ENCODE measurements at regions not wholly inside any gene's neighbourhood (a gene's known extent, or its start where the extent isn't known, plus 50 kb on each side); places are given as distances from the start of the nearest gene placed in this dataset.
A peak's percentile ranks its signal among the peaks of the same experiment; 100 is the strongest.

DNA sequence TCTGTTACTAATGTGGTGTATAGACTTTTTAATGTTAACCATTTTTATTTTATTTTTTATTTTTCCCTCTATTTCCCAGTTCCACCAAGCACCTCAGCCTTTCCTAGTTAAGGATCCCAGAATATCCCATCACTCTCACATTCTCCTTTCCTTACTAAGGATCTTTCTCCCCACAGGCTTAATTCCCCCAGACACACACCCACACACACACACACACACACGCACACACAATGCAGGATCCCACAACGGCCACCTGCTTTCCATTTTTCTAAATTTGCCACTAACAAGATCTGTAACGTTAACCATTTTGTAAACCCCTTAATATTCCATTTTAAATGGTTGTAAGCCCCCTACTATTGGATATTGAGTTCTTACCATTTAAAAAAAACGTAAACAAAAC is 404.1 kb downstream of the ZIC1 start:
- Histone ChIP-seq H3K9me3 (no peaks in the 10 kb centered on the region), H3K4me3 (no peak overlapping the region), H3K4me1 (no peaks in the 10 kb centered on the region), H3K36me3 (ENCODE audit: insufficient read depth in 1 of 2, low read depth in 1 of 2) (no peaks in the 10 kb centered on the region), H3K27ac (no peak overlapping the region), H3K27me3 (ENCODE audit: insufficient read depth in 3 of 3, low read length in 2 of 3) (no peaks in the 10 kb centered on the region)
- DNase-seq (no peak), ATAC-seq (no peak)
- WGBS, 3 donors = 52 to 58% (median 55%) methylated on average over 4 of the region's 4 CpGs
- intact Hi-C loops (cut with DNase I) = no loop called here
- TF ChIP-seq, protein P1, sequence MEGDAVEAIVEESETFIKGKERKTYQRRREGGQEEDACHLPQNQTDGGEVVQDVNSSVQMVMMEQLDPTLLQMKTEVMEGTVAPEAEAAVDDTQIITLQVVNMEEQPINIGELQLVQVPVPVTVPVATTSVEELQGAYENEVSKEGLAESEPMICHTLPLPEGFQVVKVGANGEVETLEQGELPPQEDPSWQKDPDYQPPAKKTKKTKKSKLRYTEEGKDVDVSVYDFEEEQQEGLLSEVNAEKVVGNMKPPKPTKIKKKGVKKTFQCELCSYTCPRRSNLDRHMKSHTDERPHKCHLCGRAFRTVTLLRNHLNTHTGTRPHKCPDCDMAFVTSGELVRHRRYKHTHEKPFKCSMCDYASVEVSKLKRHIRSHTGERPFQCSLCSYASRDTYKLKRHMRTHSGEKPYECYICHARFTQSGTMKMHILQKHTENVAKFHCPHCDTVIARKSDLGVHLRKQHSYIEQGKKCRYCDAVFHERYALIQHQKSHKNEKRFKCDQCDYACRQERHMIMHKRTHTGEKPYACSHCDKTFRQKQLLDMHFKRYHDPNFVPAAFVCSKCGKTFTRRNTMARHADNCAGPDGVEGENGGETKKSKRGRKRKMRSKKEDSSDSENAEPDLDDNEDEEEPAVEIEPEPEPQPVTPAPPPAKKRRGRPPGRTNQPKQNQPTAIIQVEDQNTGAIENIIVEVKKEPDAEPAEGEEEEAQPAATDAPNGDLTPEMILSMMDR (IDR thresholded peaks at IDR 0.05) = no peak

DNA sequence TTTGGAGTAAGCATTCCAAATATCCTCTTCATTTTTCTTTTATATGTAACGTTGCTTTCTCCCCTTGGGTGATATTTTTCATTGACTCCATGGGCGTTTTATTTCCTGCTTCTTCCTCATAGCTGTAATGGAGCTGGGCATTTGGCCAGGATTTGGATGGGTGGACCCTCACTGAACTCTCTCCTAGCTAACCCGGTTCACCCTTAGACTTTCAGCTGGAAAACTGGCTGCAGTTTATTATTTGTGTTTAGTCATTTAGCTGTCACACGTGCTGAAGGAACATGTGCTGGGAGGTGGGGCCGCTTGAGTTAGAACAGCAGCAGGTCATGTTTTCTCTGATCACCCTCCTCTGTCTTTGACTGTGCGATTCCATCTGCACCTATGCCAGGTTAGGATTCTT is 407.6 kb downstream of the ZIC1 start:
- no peak overlapping the region for H3K4me3 ChIP-seq
- H3K36me3 ChIP-seq (ENCODE audit: insufficient read depth in 1 of 2, low read depth in 1 of 2) = no peaks in the 10 kb centered on the region
- no peaks in the 10 kb centered on the region for H3K27me3 ChIP-seq (ENCODE audit: insufficient read depth in 3 of 3, low read length in 2 of 3)
- WGBS, 3 donors = 24 to 30% (median 26%) methylated on average over 6 of the region's 6 CpGs
- DNase-seq (peak; percentile 22 to 42), ATAC-seq (no peak)
- intact Hi-C loops (cut with DNase I) = no loop called here
- TF ChIP-seq, protein P1 (IDR thresholded peaks at IDR 0.05) = no peak
- H3K27ac ChIP-seq = no peak overlapping the region
- no peaks in the 10 kb centered on the region for H3K9me3 ChIP-seq
- H3K4me1 ChIP-seq = no peaks in the 10 kb centered on the region

DNA sequence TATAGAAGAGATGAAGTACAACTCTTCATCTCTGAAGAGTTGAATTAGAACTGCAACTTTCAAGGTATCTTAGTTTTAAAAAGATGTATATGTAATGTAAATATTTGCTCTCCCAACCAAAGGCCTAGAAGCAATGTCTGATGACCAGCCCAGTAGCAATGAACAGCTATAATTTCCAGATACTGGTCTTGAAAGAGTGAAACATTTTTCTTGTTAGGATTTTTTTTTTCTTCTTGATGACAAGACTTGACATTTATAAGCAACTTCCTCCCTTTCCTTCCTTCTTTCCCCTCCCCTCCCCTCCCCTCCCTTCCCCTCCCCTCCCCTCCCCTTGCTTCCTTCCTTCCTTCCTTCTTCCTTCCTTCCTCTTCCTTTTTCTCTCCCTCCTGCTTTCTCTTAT is 423.4 kb downstream of the ZIC1 start:
- no peak overlapping the region for H3K4me3 ChIP-seq
- no peaks in the 10 kb centered on the region for H3K36me3 ChIP-seq (ENCODE audit: insufficient read depth in 1 of 2, low read depth in 1 of 2)
- no peak for DNase-seq
- no peaks in the 10 kb centered on the region for H3K4me1 ChIP-seq
- no peak overlapping the region for H3K27ac ChIP-seq
- intact Hi-C loops (cut with DNase I) = no loop called here
- no peaks in the 10 kb centered on the region for H3K9me3 ChIP-seq
- TF ChIP-seq, protein P1 (IDR thresholded peaks at IDR 0.05) = no peak
- ATAC-seq = no peak
- no peaks in the 10 kb centered on the region for H3K27me3 ChIP-seq (ENCODE audit: insufficient read depth in 3 of 3, low read length in 2 of 3)

DNA sequence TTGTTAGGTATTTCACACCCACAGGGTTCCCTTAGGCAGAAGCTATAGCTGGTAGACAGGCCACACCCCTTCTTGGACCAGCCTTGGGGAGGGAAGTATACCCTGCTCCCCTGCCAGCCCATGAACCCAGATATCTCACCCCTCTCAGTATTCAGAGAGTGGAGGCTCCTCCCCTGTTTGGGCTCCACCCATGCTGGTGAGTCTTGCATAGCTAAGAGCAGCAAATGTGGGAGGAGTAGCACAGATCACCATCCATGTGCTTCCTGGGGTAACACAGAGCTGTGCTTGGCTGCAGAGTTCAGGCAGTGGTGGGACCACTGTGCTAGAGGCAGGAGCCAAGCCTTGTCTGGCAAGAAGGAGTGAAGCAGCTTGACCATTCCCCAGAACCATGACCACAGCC is 427.2 kb downstream of the ZIC1 start:
- no peaks in the 10 kb centered on the region for H3K4me1 ChIP-seq
- ATAC-seq (no peak), DNase-seq (no peak)
- no peak overlapping the region for H3K27ac ChIP-seq
- no peak overlapping the region for H3K4me3 ChIP-seq
- TF ChIP-seq, protein P1 (IDR thresholded peaks at IDR 0.05) = no peak
- H3K36me3 ChIP-seq (ENCODE audit: insufficient read depth in 1 of 2, low read depth in 1 of 2) = no peaks in the 10 kb centered on the region
- no peaks in the 10 kb centered on the region for H3K27me3 ChIP-seq (ENCODE audit: insufficient read depth in 3 of 3, low read length in 2 of 3)
- intact Hi-C loops (cut with DNase I) = no loop called here
- H3K9me3 ChIP-seq = no peaks in the 10 kb centered on the region

DNA sequence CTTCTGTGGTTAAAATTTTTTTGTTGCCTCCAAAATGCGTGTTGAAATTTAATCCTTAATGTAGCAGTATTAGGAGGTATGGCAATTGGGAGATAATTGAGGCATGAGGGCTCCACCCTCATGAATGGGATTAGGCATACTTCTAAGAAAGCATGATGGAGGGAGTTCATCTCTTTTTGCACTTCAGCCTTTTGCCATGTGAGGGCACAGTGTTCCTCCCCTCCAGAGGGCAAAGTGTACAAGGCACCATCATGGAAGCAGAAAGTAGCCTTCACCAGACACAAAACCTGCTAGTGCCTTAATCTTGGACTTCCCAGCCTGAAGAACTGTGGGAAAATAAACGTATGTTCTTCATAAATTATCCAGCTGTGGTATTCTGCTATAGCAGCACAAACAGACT is 429.5 kb downstream of the ZIC1 start:
- intact Hi-C loops (cut with DNase I) = no loop called here
- no peaks in the 10 kb centered on the region for H3K4me1 ChIP-seq
- TF ChIP-seq, protein P1 (IDR thresholded peaks at IDR 0.05) = no peak
- no peaks in the 10 kb centered on the region for H3K9me3 ChIP-seq
- no peak for DNase-seq
- H3K36me3 ChIP-seq (ENCODE audit: insufficient read depth in 1 of 2, low read depth in 1 of 2) = no peaks in the 10 kb centered on the region
- no peak overlapping the region for H3K4me3 ChIP-seq
- no peak for ATAC-seq
- 88 to 95% (median 91%) methylated on average over 2 of the region's 2 CpGs for WGBS, 3 donors
- H3K27ac ChIP-seq = no peak overlapping the region
- no peaks in the 10 kb centered on the region for H3K27me3 ChIP-seq (ENCODE audit: insufficient read depth in 3 of 3, low read length in 2 of 3)
